ENCODE measurements at regions not wholly inside any gene's neighbourhood (a gene's known extent, or its start where the extent isn't known, plus 50 kb on each side); places are given as distances from the start of the nearest gene placed in this dataset.
"Not testable (repeated sequence)": the region's sequence is repeated elsewhere in the genome, so short reads cannot be mapped to it uniquely, and the experiment has no call there.

DNA sequence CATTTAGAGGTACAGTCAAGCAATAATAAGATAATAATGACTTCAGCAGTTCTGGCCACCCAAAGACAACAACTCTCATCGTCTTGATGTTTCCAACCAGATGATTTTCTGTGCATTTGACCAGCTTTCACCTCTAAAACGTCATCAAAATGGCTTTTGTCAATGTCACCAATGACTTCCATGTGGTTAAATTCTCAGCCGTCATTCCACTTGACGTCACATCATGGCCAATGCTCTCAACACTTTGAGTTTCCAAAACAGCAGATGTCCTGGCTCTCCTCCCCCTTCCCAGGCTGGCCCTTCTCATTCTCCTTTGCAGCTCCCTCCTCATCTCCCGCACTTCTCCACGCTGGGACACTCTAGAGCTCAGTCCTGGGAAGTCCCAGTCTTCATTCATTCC lies 258.3 kb downstream of the BCL2 start:
- DNase-seq (ENCODE audit: low read depth), result no peak
- TF ChIP-seq CTCF (IDR thresholded peaks at IDR 0.05; ENCODE audit: control insufficient read depth, extremely low read depth, insufficient read depth), result no peak
- no peak overlapping the region for H3K4me3 ChIP-seq (ENCODE audit: low read depth, low read length)

GRCh38 chr18:63058521-63058920 lies 261.0 kb downstream of the BCL2 start:
- no peak for TF ChIP-seq CTCF (IDR thresholded peaks at IDR 0.05; ENCODE audit: control insufficient read depth, extremely low read depth, insufficient read depth)
- no peak for DNase-seq (ENCODE audit: low read depth)
- H3K4me3 ChIP-seq (ENCODE audit: low read depth, low read length), result no peak overlapping the region

DNA sequence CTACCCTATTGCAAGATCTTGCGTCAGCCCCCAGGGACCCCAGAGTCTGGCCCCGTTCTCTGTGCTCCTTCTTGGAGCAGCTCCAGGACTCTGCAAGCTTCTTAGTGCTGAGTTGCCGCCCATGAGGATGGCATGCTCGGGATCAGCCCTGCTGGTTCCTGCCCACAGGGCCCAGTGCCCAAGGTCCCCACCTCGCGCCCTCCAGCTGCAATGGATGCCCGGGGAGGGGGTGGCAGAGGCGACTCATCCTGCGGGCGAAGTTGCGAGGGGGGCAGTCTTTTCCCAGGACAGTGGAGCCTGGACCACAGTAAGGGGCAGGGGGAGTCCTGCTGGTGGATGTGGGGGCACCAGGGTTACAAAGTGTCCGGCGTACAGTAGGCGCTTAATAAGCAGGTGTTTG lies 261.9 kb downstream of the BCL2 start:
- no peak for DNase-seq (ENCODE audit: low read depth)
- no peak overlapping the region for H3K4me3 ChIP-seq (ENCODE audit: low read depth, low read length)
- TF ChIP-seq CTCF (IDR thresholded peaks at IDR 0.05; ENCODE audit: control insufficient read depth, extremely low read depth, insufficient read depth), result no peak

DNA sequence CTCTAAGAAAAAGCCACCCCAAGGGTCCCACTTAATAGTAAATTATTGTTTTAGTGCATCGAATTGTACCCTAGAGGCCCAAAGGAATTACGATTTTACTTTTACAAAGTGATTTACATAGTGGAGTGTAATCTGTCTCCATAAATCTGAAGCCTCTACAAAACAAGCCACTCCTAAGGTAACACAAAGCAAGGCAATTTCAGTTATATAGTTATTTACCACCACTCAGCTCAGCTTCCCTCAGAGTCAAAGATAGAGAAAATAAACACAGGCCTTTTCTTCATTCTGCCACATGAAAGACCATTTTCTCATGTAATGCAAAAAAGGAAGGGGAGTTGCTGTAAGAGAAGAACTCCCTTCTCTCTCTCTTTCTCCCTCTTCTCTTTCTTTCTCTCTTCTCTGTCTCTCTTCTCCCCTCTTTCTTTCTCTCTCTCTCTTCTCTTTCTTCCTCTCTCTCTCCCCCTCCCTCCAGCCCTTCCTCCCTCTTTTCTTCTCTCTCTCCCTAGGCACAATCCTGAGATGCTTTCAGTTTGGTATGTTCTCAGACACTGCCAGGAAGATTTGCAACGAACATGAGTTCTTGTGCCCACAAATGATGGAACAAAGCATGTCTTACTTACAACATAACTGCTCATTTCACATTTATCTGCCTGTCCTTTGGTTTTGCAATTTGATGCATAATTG lies 264.5 kb downstream of the BCL2 start:
- H3K4me3 ChIP-seq (ENCODE audit: low read depth, low read length), result no peak overlapping the region
- no peak for DNase-seq (ENCODE audit: low read depth)
- TF ChIP-seq CTCF (IDR thresholded peaks at IDR 0.05; ENCODE audit: control insufficient read depth, extremely low read depth, insufficient read depth), result no peak

- no peak for DNase-seq (ENCODE audit: low read depth)
- TF ChIP-seq CTCF (IDR thresholded peaks at IDR 0.05; ENCODE audit: control insufficient read depth, extremely low read depth, insufficient read depth), result no peak
- no peak overlapping the region for H3K4me3 ChIP-seq (ENCODE audit: low read depth, low read length)
Measured at GRCh38 chr18:63051928-63052327, 267.6 kb downstream of the BCL2 start.

DNA sequence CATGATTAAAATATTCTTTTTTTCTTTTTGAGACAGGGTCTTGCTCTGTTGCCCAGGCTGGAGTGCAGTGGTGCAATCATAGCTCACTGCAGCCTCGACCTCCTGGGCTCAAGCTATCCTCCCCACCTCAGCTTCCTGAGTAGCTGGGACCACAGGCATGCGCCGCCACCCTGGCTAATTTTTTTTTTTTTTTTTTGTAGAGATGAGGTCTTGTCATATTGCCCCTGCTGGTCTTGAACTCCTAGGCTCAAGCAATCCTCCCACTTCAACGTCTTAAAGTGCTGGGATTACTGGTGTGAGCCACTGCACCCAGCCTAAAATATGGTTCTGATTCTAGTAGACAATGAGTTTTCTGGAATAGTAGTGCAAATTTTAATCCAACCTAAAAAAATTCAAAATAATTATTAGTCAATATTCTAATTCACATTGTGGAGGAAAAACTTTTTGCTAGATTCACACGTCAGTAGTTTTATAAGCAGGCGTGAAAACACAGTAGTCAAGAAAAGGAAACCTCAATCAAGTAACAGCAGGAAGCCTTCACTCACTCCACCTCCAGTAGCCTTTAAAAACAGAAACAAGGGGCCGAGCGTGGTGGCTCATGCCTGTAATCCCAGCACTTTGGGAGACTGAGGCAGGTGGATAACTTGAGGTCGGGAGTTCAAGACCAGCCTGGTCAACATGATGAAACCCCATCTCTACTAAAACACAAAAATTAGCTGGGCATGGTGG lies 268.7 kb downstream of the BCL2 start:
- not testable (repeated sequence) for DNase-seq (ENCODE audit: low read depth)

DNA sequence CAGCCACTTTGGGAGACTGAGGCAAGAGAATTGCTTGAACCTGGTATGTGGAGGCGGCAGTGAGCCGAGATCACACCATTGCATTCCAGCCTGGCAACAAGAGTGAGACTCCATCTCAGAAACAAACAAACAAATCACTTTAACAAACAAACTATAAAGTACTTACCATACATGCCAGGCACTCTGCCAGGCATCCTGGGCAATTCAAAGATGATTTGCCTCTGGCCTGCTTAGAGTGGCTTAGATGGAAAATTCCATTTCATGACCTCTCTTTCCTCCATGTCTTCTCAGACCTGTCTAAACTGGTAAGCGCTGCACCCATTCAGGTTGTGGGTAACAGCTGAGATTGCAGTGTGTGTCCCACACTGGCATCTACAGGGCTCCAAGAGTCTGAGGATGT lies 273.2 kb downstream of the BCL2 start:
- no peak for TF ChIP-seq CTCF (IDR thresholded peaks at IDR 0.05; ENCODE audit: control insufficient read depth, extremely low read depth, insufficient read depth)
- no peak overlapping the region for H3K4me3 ChIP-seq (ENCODE audit: low read depth, low read length)
- peak; percentile 43 for DNase-seq (ENCODE audit: low read depth)

More for the DNA sequence above, 268.7 kb downstream of the BCL2 start:
- H3K4me3 ChIP-seq (ENCODE audit: low read depth, low read length), result not testable (repeated sequence)
